SK-N-SH (cell line): ENCODE measurements at regions not wholly inside any gene's neighbourhood (a gene's known extent, or its start where the extent isn't known, plus 50 kb on each side); places are given as distances from the start of the nearest gene placed in this dataset.

Experiments used
- CTCF ChIA-PET: fragments of 300-600, 350-600 bp; formaldehyde crosslinking; extraction: SDS; loops from one replicate; lab custom pipeline; 2021; lab: Yijun Ruan, JAX
- POLR2A ChIA-PET: fragments of 350-600 bp; sonication (Branson Sonifier 250); formaldehyde crosslinking; extraction: SDS; loops from one replicate; lab custom pipeline; 2020; ENCODE audit warnings: antibody characterized with exemption, inconsistent platforms; lab: Yijun Ruan, JAX
- DNase-seq: peaks from one replicate; pipeline ENCODE4 v3.0.0; 2012
- H2AFZ ChIP-seq: fragments of 200-600 bp; sonication (generic); 2 replicates; pipeline ENCODE4 v1.8.1; 2016; ENCODE audit warnings: antibody characterized with exemption, mild to moderate bottlenecking, low read depth
- H3F3A ChIP-seq: fragments of 200-600 bp; sonication (generic); replicated peaks from 2 replicates; pipeline ENCODE3; 2016; ENCODE audit warnings: antibody characterized with exemption, mild to moderate bottlenecking; ENCODE audit not compliant: insufficient read depth
- H3K27ac ChIP-seq, 2 experiments: fragments of 200-500 bp in 1 of 2; fragments of 200-600 bp in 1 of 2; sonication (Bioruptor generic) in 1 of 2; sonication (generic), shearing (Covaris generic) in 1 of 2; 2 replicates each; pipeline versions ENCODE4 v1.5.1 to v1.6.1; 2014 to 2016; ENCODE audit warnings: low read depth in 2 of 2, inconsistent platforms in 1 of 2, low read length in 1 of 2, mild to moderate bottlenecking in 1 of 2, mixed read lengths in 1 of 2
- H3K27me3 ChIP-seq: fragments of 200-600 bp; sonication (generic), shearing (Covaris generic); 2 replicates; pipeline ENCODE4 v1.6.1; 2016; ENCODE audit warnings: mixed run types; ENCODE audit not compliant: insufficient read depth
- H3K36me3 ChIP-seq, 2 experiments: fragments of 200-500 bp in 1 of 2; fragments of 200-600 bp in 1 of 2; sonication (Bioruptor generic) in 1 of 2; sonication (generic) in 1 of 2; replicated peaks in 1 of 2; 2 replicates each; pipeline versions ENCODE3 to v1.5.1; 2014 to 2016; ENCODE audit warnings: low read length in 1 of 2, mild to moderate bottlenecking in 1 of 2; ENCODE audit not compliant: insufficient read depth in 2 of 2, control insufficient read depth in 1 of 2
- H3K4me1 ChIP-seq, 2 experiments: fragments of 200-500 bp in 1 of 2; fragments of 200-600 bp in 1 of 2; sonication (Bioruptor generic) in 1 of 2; sonication (generic), shearing (Covaris generic) in 1 of 2; 2 replicates each; pipeline versions ENCODE4 v1.5.1 to v1.6.1; 2014 to 2016; ENCODE audit warnings: low read depth in 1 of 2, low read length in 1 of 2, mixed run types in 1 of 2; ENCODE audit not compliant: insufficient read depth in 2 of 2, control insufficient read depth in 1 of 2
- H3K4me2 ChIP-seq: fragments of 200-600 bp; sonication (generic), shearing (Covaris generic); 2 replicates; pipeline ENCODE4 v1.6.1; 2017; ENCODE audit warnings: mixed run types
- H3K4me3 ChIP-seq, 2 experiments: fragments of 200-500 bp in 1 of 2; fragments of 200-600 bp in 1 of 2; sonication (Bioruptor generic) in 1 of 2; sonication (generic), shearing (Covaris generic) in 1 of 2; 2 replicates each; pipeline versions ENCODE4 v1.5.1 to v1.8.1; 2014 to 2016; ENCODE audit warnings: low read depth in 2 of 2, inconsistent platforms in 1 of 2, low read length in 1 of 2, mild to moderate bottlenecking in 1 of 2, mixed read lengths in 1 of 2, moderate library complexity in 1 of 2
- H3K79me2 ChIP-seq: fragments of 200-600 bp; sonication (generic); 2 replicates; pipeline ENCODE4 v1.8.1; 2017; ENCODE audit warnings: mild to moderate bottlenecking; ENCODE audit not compliant: insufficient read depth
- H3K9ac ChIP-seq: fragments of 200-600 bp; sonication (generic); 2 replicates; pipeline ENCODE4 v1.6.1; 2017; ENCODE audit warnings: mixed run types
- H3K9me2 ChIP-seq: fragments of 200-600 bp; sonication (generic); 2 replicates; pipeline ENCODE4 v1.6.1; 2017; ENCODE audit warnings: mixed run types
- H3K9me3 ChIP-seq: fragments of 200-600 bp; sonication (generic); 2 replicates; pipeline ENCODE4 v1.6.1; 2017; ENCODE audit warnings: mixed run types, mild to moderate bottlenecking, moderate library complexity
- H4K20me1 ChIP-seq: fragments of 200-600 bp; sonication (generic); 2 replicates; pipeline ENCODE4 v1.6.1; 2017; ENCODE audit warnings: mild to moderate bottlenecking, mixed run types; ENCODE audit not compliant: insufficient read depth
- FOXJ3 ChIP-seq: sonication (generic); formaldehyde crosslinking; IDR thresholded peaks from 2 replicates; pipeline ENCODE4 v1.5.1; 2020; ENCODE audit warnings: mild to moderate bottlenecking, missing genetic modification reagents
- FOXM1 ChIP-seq: IDR thresholded peaks from 2 replicates; pipeline ENCODE4 v1.4.0; 2012; ENCODE audit warnings: low read depth, mild to moderate bottlenecking
- GABPA ChIP-seq: IDR thresholded peaks from 2 replicates; pipeline ENCODE4 v1.4.0; 2012; ENCODE audit warnings: low read depth, mild to moderate bottlenecking
- GATA2 ChIP-seq: sonication (generic); formaldehyde crosslinking; IDR thresholded peaks from 2 replicates; pipeline ENCODE4 v1.5.0; 2020; ENCODE audit warnings: mild to moderate bottlenecking, missing genetic modification reagents
- JUND ChIP-seq: IDR thresholded peaks from 2 replicates; pipeline ENCODE4 v1.4.0; 2012
- MEF2A ChIP-seq: IDR thresholded peaks from 2 replicates; pipeline ENCODE4 v1.4.0; 2012; ENCODE audit warnings: low read depth, borderline replicate concordance
- MXI1 ChIP-seq: IDR thresholded peaks from 2 replicates; pipeline ENCODE4 v1.6.1; 2012; ENCODE audit warnings: mild to moderate bottlenecking, low read depth, low read length, improper control_type of control experiment
- NFIC ChIP-seq: IDR thresholded peaks from 2 replicates; pipeline ENCODE4 v1.4.0; 2012; ENCODE audit warnings: borderline replicate concordance
- NRF1 ChIP-seq: IDR thresholded peaks from 2 replicates; pipeline ENCODE4 v1.6.1; 2012; ENCODE audit warnings: low read depth, mild to moderate bottlenecking, low read length
- PBX3 ChIP-seq: IDR thresholded peaks from 2 replicates; pipeline ENCODE4; 2012
- POLR2AphosphoS5 ChIP-seq: IDR thresholded peaks from 2 replicates; pipeline ENCODE4 v1.6.1; 2012; ENCODE audit warnings: low read depth, low read length
- RCOR1 ChIP-seq: fragments of 150-350 bp; IDR thresholded peaks from 2 replicates; pipeline ENCODE4 v1.6.1; 2017; ENCODE audit warnings: antibody characterized with exemption, low read length
- RFX5 ChIP-seq: IDR thresholded peaks from 2 replicates; pipeline ENCODE4 v1.6.1; 2012; ENCODE audit warnings: mild to moderate bottlenecking, improper control_type of control experiment, low read length
- RXRA ChIP-seq: IDR thresholded peaks from 2 replicates; pipeline ENCODE4 v1.4.0; 2012; ENCODE audit warnings: low read depth, mild to moderate bottlenecking, borderline replicate concordance
- TAF1 ChIP-seq: IDR thresholded peaks from 2 replicates; pipeline ENCODE4 v1.6.1; 2012; ENCODE audit warnings: low read depth, mild to moderate bottlenecking, low read length, moderate library complexity, borderline replicate concordance
- USF1 ChIP-seq: IDR thresholded peaks from 2 replicates; pipeline ENCODE4 v1.4.0; 2012; ENCODE audit warnings: low read depth, borderline replicate concordance
- TF ChIP-seq, protein P1 (sequence below): fragments of 200-600 bp; sonication (generic); IDR thresholded peaks from 2 replicates; pipeline ENCODE4 v1.6.1; 2017; ENCODE audit warnings: antibody characterized with exemption, mild to moderate bottlenecking, moderate library complexity
- TF ChIP-seq, protein P2 (sequence below): IDR thresholded peaks from 2 replicates; pipeline ENCODE4 v1.6.1; 2012; ENCODE audit warnings: mild to moderate bottlenecking, low read depth, low read length, moderate library complexity
- TF ChIP-seq, protein P3 (sequence below): fragments of 150-350 bp; IDR thresholded peaks from 2 replicates; pipeline ENCODE4 v1.6.1; 2016; ENCODE audit warnings: mild to moderate bottlenecking, low read depth, low read length
- TF ChIP-seq, protein P4 (sequence below): fragments of 150-350 bp; IDR thresholded peaks from 2 replicates; pipeline ENCODE4 v1.6.1; 2017; ENCODE audit warnings: antibody characterized with exemption, low read length, low read depth, borderline replicate concordance

DNA sequence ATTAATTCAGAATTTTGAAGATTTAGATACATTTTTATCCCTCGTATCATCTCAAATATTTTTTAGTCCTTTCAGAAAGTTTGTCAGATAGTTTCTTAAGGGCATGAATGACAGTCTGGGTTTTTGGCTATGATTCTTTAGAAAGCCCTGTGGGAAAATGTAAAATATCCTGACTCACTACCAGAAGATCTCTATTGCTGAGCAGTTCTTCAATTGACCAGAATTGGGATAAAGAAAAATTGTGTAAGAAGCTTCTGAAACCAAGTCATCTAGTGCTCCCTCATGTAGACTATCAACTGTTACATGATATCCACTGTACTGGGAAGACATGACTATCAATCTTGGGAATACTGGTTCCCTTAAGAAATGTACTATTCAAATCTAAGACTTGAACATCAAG is 608.3 kb upstream of the CHRM3 start (continued):
- TF ChIP-seq, protein P1, sequence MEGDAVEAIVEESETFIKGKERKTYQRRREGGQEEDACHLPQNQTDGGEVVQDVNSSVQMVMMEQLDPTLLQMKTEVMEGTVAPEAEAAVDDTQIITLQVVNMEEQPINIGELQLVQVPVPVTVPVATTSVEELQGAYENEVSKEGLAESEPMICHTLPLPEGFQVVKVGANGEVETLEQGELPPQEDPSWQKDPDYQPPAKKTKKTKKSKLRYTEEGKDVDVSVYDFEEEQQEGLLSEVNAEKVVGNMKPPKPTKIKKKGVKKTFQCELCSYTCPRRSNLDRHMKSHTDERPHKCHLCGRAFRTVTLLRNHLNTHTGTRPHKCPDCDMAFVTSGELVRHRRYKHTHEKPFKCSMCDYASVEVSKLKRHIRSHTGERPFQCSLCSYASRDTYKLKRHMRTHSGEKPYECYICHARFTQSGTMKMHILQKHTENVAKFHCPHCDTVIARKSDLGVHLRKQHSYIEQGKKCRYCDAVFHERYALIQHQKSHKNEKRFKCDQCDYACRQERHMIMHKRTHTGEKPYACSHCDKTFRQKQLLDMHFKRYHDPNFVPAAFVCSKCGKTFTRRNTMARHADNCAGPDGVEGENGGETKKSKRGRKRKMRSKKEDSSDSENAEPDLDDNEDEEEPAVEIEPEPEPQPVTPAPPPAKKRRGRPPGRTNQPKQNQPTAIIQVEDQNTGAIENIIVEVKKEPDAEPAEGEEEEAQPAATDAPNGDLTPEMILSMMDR = no peak
- TF ChIP-seq MXI1 = no peak
- no peak for TF ChIP-seq RCOR1
- TF ChIP-seq FOXJ3 (CRISPR knock-in tag) = no peak
- TF ChIP-seq, protein P2, sequence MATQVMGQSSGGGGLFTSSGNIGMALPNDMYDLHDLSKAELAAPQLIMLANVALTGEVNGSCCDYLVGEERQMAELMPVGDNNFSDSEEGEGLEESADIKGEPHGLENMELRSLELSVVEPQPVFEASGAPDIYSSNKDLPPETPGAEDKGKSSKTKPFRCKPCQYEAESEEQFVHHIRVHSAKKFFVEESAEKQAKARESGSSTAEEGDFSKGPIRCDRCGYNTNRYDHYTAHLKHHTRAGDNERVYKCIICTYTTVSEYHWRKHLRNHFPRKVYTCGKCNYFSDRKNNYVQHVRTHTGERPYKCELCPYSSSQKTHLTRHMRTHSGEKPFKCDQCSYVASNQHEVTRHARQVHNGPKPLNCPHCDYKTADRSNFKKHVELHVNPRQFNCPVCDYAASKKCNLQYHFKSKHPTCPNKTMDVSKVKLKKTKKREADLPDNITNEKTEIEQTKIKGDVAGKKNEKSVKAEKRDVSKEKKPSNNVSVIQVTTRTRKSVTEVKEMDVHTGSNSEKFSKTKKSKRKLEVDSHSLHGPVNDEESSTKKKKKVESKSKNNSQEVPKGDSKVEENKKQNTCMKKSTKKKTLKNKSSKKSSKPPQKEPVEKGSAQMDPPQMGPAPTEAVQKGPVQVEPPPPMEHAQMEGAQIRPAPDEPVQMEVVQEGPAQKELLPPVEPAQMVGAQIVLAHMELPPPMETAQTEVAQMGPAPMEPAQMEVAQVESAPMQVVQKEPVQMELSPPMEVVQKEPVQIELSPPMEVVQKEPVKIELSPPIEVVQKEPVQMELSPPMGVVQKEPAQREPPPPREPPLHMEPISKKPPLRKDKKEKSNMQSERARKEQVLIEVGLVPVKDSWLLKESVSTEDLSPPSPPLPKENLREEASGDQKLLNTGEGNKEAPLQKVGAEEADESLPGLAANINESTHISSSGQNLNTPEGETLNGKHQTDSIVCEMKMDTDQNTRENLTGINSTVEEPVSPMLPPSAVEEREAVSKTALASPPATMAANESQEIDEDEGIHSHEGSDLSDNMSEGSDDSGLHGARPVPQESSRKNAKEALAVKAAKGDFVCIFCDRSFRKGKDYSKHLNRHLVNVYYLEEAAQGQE = no peak
- no peak for TF ChIP-seq TAF1

- TF ChIP-seq NFIC = no peak
- TF ChIP-seq, protein P3, sequence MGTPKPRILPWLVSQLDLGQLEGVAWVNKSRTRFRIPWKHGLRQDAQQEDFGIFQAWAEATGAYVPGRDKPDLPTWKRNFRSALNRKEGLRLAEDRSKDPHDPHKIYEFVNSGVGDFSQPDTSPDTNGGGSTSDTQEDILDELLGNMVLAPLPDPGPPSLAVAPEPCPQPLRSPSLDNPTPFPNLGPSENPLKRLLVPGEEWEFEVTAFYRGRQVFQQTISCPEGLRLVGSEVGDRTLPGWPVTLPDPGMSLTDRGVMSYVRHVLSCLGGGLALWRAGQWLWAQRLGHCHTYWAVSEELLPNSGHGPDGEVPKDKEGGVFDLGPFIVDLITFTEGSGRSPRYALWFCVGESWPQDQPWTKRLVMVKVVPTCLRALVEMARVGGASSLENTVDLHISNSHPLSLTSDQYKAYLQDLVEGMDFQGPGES = no peak
- no peak for TF ChIP-seq MXI1
- TF ChIP-seq FOXJ3 (CRISPR knock-in tag) = no peak
- TF ChIP-seq, protein P4, sequence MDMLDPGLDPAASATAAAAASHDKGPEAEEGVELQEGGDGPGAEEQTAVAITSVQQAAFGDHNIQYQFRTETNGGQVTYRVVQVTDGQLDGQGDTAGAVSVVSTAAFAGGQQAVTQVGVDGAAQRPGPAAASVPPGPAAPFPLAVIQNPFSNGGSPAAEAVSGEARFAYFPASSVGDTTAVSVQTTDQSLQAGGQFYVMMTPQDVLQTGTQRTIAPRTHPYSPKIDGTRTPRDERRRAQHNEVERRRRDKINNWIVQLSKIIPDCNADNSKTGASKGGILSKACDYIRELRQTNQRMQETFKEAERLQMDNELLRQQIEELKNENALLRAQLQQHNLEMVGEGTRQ = no peak
- TF ChIP-seq RXRA = no peak
- no peak for TF ChIP-seq GATA2 (CRISPR knock-in tag)
- TF ChIP-seq MEF2A = no peak
- TF ChIP-seq NRF1 = no peak
- TF ChIP-seq JUND = no peak
- no peak for TF ChIP-seq PBX3
- no peak for TF ChIP-seq USF1
- no peak for TF ChIP-seq POLR2AphosphoS5
- TF ChIP-seq GABPA = no peak
- TF ChIP-seq, protein P1 = no peak
- no peak for TF ChIP-seq FOXM1
- TF ChIP-seq RFX5 = no peak
- no peaks in the 10 kb centered on the region for H3K27me3 ChIP-seq
- ChIA-PET POLR2A (no interaction called here), CTCF (no interaction called here)
- H3K9ac ChIP-seq = no peak overlapping the region
- H3K27ac ChIP-seq = no peak overlapping the region
- H2AFZ ChIP-seq = peak overlapping the region; percentile 23; the same call in 1 of the 2 replicates
- no peak for DNase-seq
- no peaks in the 10 kb centered on the region for H3K9me3 ChIP-seq
- no peaks in the 10 kb centered on the region for H3K36me3 ChIP-seq
- H3K4me1 ChIP-seq = no peaks in the 10 kb centered on the region
- H3K4me3 ChIP-seq = no peak overlapping the region
- no peak overlapping the region for H3K4me2 ChIP-seq
- H3K9me2 ChIP-seq = no peaks in the 10 kb centered on the region
- no peaks in the 10 kb centered on the region for H3F3A ChIP-seq
- no peaks in the 10 kb centered on the region for H4K20me1 ChIP-seq
- H3K79me2 ChIP-seq = no peaks in the 10 kb centered on the region
These were observed 608.8 kb upstream of the CHRM3 start for GRCh38 chr1:238777551-238777950.
